Left cardiac atrium (tissue), 4 donors: ENCODE measurements at regions not wholly inside any gene's neighbourhood (a gene's known extent, or its start where the extent isn't known, plus 50 kb on each side); places are given as distances from the start of the nearest gene placed in this dataset.

ENCODE experiments used
- ATAC-seq, 2 donors: fragments of 200-7000 bp; cut with Tn5 transposase; one replicate each; pipeline ENCODE4 v1.9.1; 2020; ENCODE audit warnings: mild to moderate bottlenecking in 2 of 2, moderate library complexity in 2 of 2
- DNase-seq: peaks from one replicate; pipeline ENCODE4 v3.0.0-alpha.2; 2020
- intact Hi-C, 2 donors: fragments of 100-400 bp; cut with DNase I; formaldehyde crosslinking; loops; one replicate each; pipeline versions ENCODE4 v1.14.1 to v1.15.1; 2022 to 2023
- donor health status: DM: no; HTN: yes; CAD: no.
- donor health status: DM: no; HTN: yes; CAD: no; lungs with severe emphysema.
- donor health status: DM: yes; HTN: yes; CAD: no.
- donor health status: Dilated cardiomyopathy.

- intact Hi-C loops: no loop called here
- no peak for DNase-seq
- ATAC-seq: no peak
Observed at GRCh38 chr2:147490401-147491261, 354.2 kb upstream of the ACVR2A start.

DNA sequence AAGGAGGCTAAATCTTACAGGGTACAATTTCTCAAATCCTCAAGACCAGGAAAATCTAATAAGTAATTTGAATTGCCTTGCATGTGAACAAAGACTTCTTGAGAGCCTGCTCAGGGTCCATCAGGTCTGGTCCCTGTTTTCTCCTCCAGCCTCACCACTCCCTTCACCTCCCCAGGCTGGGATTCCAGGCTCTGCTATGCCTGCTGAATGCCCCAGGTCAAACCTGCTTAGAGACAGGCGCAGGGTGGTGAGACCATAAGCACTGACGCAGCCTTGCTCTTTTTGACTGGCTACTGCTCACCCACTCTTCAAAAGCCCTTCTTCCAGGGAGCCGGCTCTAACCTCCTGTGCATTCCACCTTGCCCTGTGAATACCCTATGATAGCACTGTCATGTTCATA lies 356.4 kb upstream of the ACVR2A start:
- ATAC-seq (no peak), DNase-seq (no peak)
- intact Hi-C loops: no loop called here

GRCh38 chr2:147487978-147488289 lies 356.9 kb upstream of the ACVR2A start:
- intact Hi-C loops: no loop called here

GRCh38 chr2:147487286-147487977 lies 357.4 kb upstream of the ACVR2A start:
- intact Hi-C loops: no loop called here
- ATAC-seq (no peak), DNase-seq (no peak)

More at GRCh38 chr2:147487978-147488289, 356.9 kb upstream of the ACVR2A start:
- DNase-seq: no peak
- no peak for ATAC-seq

- no peak for ATAC-seq
- DNase-seq: no peak
- intact Hi-C loops: no loop called here
Observed at GRCh38 chr2:147485210-147485851, 359.5 kb upstream of the ACVR2A start.

- ATAC-seq (no peak), DNase-seq (no peak)
- intact Hi-C loops: no loop called here
Observed at GRCh38 chr2:147483911-147484310, 360.9 kb upstream of the ACVR2A start.

DNA sequence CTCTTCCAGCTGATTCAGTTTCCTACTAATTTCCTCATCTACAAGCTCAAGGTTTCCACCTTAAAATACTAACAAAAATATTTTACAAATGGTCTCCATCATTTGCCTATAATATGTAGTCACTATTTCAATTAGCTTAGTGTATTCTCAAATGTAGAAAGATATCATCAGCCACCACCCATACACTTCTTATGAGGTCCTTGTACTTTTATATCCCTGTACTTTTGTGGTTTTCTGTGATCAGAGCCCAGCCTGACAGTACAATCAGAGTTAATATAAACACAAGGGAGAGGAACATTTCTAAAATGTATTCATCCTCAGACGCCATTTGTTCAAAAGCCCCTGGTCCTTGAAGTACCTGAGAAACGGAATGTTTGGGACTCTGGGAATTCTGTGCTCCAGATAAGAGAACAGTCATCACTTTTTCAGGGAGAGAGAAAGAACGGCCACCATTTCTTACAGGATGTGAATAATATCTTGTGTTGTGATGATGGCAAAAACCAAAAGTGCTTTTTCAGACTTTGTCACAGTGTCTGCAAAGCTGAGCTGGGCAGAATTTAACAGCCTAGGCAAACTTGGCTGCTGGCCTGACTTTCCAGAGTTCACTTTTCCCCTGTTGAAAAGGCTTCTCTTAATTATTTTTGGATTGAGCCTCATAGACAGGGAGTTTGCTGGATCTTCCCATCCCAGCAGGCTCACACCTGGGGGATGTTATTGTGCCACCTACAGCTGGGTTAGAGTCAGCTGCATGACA lies 361.7 kb upstream of the ACVR2A start:
- ATAC-seq: no peak
- intact Hi-C loops: no loop called here
- DNase-seq: no peak

- intact Hi-C loops: no loop called here
- ATAC-seq: no peak
- no peak for DNase-seq
Observed at GRCh38 chr2:147482111-147482895, 362.5 kb upstream of the ACVR2A start.

DNA sequence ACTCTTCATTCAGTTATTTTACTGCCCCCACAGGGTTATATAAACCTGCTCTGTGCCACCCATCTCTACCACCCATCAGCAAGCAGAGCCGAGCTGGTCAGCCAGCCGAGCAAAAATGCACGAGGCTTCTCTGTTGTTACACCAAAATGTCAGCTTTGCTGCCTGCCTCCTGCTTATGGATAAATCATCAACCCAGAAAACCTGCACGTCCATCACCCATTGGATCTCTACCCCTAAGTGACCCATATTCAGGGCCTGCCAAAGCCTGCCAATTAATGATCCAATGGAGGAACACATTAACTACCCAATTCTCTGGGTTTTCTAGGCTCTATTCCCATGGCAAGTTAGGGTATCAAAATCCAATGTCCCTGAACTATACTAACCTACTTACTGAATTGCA lies 365.5 kb upstream of the ACVR2A start:
- ATAC-seq (no peak), DNase-seq (no peak)
- intact Hi-C loops: no loop called here

DNA sequence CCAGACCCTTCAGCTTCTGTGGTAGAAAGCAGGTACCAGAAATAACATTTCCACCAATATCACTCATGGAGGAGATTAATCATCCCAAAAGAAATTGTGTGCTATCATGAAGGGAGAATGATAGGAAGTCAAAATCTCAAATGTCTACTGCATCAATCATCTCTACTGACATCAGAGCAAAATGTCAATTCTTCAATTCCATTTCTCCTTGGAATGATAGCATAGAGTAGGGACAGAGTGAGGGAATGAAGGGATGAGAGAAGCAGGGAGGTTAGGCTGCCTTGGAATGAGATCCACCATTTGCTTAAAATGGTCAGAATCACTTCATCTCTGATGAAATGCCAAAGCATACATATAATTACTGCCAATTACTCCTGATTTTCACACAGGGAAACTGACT lies 371.8 kb upstream of the ACVR2A start:
- no peak for ATAC-seq
- intact Hi-C loops: no loop called here
- no peak for DNase-seq

DNA sequence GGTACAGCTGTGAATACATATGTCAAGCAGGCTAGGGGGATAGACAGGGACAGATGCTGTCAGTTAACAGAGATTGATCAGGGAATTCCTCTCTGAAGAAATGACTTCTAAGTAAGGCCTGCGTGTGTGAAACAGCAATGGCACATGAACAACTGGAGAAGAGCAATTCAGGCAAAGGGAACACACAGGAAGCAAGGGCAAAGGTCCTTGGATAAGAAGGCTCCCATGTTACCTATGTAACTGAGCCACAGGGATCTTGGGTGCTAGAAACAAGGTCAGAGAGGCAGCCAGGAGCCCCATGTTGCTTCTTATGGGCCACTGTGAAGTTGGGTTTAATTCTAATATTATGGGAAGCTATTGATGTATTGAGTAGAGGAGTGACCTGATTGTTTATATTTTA lies 373.7 kb upstream of the ACVR2A start:
- DNase-seq (no peak), ATAC-seq (no peak)
- intact Hi-C loops: no loop called here

DNA sequence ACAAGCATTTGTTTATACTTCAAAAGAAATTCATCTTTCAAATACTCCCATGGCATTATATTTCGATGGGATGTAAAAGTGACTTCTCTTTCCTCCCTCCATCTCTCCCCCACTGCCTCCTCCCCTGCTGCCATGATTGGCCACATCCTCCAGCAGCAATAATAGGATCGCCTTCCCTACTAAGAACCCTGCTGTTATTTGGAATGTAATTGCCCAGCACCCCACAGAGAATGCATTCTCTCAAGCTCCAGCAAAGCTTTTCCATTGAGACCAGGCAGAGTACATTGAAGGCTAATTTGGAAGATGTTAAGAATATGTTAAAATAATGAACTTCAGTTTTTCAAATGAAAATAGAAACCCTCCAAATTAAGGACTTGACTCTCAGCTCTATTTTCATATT lies 375.4 kb upstream of the ACVR2A start:
- ATAC-seq (no peak), DNase-seq (no peak)
- intact Hi-C loops: no loop called here

DNA sequence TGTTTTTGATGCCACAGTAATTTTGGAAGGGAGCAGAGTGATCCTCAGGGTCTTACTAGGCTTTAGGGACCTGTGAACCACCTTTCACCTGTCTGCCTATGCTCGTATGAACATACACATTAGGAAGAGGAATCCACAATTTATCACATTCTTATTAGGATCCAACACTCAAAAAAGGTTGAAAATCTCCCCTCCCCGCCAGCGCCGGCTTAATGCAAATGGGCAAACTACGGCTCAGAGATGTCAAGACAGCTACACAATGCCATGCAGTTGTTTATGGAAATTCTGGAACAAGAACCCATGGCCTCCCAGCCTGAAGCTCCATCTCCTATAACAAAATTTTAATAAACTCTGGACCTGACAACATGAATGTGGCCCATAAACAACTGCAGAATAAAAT lies 375.9 kb upstream of the ACVR2A start:
- no peak for ATAC-seq

DNA sequence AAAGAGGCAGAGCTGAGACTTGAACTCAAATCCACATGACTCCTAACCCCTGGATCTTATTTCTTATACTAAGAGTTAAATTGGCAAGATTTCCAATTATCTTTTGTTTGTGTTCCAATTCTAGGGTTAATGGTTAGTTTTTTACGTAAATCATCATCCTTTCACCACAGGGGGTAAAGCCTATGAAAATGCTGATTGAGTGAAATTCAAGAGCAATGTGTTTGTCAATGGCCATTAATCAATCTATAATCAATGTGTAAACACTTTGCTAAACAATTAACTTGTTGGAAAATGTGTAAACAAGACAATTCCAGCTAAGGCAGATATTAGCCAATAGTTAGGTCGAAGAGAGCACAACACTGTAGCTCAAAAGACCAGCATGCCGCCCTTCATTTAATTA lies 376.5 kb upstream of the ACVR2A start:
- intact Hi-C loops: no loop called here
- ATAC-seq (no peak), DNase-seq (no peak)

More for the DNA sequence above, 375.9 kb upstream of the ACVR2A start:
- intact Hi-C loops: no loop called here
- no peak for DNase-seq

- ATAC-seq: no peak
- DNase-seq: no peak
- intact Hi-C loops: no loop called here
Observed at GRCh38 chr2:147467441-147467840, 377.4 kb upstream of the ACVR2A start.

DNA sequence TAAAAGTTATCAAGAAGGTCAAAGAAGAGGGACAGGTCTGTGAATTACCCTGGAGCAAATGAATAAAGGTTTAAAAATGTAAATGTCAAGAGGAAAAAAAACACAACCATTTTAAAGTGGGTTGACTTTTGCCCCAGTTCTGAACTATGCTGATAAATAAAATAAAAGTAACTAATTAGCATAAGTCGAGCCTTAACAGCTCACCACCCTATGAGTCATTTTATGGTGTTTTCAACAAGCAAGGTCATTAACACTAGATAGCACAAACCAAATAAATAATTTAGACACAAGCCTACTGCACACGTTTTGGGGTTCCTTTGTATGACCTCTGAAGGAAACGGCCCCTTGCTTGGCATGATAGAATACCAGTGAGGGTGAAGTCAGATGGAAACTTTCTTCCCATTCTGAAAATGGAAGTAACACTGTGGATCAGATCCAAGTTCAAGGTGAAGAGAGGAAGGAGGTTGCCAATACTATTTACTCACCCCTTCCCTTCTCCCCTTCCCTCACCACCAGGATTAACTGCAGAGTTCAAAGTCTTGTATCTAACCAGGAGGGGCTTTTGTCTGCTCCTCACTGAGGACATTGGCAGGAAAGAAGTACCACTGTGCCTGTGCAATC lies 380.0 kb upstream of the ACVR2A start:
- no peak for ATAC-seq
- DNase-seq: no peak

DNA sequence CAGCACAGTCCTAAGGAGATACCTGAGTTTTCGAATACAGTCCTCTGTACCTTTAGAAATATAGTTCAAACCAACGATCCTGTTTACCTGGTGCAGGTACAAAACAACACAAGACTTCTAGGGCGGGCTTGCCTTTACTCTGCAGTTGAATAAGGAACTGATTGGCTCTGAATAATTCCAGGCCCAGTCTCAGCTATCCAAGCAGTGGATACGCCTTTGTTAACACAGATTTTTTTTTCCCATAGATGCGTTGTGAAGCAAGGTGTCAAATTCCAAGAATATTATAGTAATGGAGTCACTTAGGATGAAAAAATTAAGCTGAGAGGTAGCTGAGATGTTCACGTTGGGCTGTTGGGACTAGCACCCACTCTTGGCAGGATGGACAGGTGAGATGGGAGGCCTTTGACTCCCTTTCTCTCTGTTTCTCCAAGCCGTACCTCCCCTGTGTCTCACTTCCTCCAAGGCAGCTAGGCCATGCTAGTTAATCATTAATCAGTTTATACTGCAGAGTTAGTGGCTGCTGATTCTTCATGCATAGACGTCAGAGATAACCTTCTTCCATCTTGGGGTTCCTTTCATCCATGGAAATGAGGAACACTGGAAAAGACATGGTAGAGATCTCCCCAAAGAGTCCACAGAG lies 380.8 kb upstream of the ACVR2A start:
- no peak for ATAC-seq

More for the DNA sequence above, 380.0 kb upstream of the ACVR2A start:
- intact Hi-C loops: no loop called here

GRCh38 chr2:147460155-147460554 lies 384.7 kb upstream of the ACVR2A start:
- ATAC-seq (peak in 1 of 2 donors; percentile 72), DNase-seq (no peak)
- intact Hi-C loops: no loop called here

More for the DNA sequence above, 380.8 kb upstream of the ACVR2A start:
- intact Hi-C loops: no loop called here
- no peak for DNase-seq
